Osteoblast (primary cell): ENCODE measurements at regions not wholly inside any gene's neighbourhood (a gene's known extent, or its start where the extent isn't known, plus 50 kb on each side); places are given as distances from the start of the nearest gene placed in this dataset.

Experiments used
- DNase-seq: peaks from one replicate; pipeline ENCODE4 v3.0.0; 2011; ENCODE audit warnings: low spot score, mixed read lengths; ENCODE audit not compliant: insufficient read length; ENCODE audit errors: missing footprints
- H2AFZ ChIP-seq: 2 replicates; pipeline ENCODE4 v1.6.0; 2011; ENCODE audit warnings: mild to moderate bottlenecking, low read length
- H3K27ac ChIP-seq: 2 replicates; pipeline ENCODE4 v1.5.1; 2011; ENCODE audit warnings: mild to moderate bottlenecking, low read depth, low read length, moderate library complexity
- H3K27me3 ChIP-seq: 2 replicates; pipeline ENCODE4 v1.6.0; 2012; ENCODE audit warnings: mild to moderate bottlenecking, control low read depth, inconsistent platforms, low read length, moderate library complexity; ENCODE audit not compliant: insufficient read depth
- H3K36me3 ChIP-seq: 2 replicates; pipeline ENCODE4 v1.5.1; 2011; ENCODE audit warnings: mild to moderate bottlenecking, low read length, control low read depth, moderate library complexity; ENCODE audit not compliant: insufficient read depth
- H3K4me1 ChIP-seq: 2 replicates; pipeline ENCODE4 v1.5.1; 2011; ENCODE audit warnings: mild to moderate bottlenecking, low read length, control low read depth, moderate library complexity; ENCODE audit not compliant: insufficient read depth
- H3K4me2 ChIP-seq: 2 replicates; pipeline ENCODE4 v1.6.0; 2011; ENCODE audit warnings: mild to moderate bottlenecking, low read length; ENCODE audit not compliant: insufficient read depth
- H3K4me3 ChIP-seq: fragments of 200-600 bp; sonication (generic); 3 replicates; pipeline ENCODE4 v1.5.1; 2012; ENCODE audit warnings: mild to moderate bottlenecking, low read length, inconsistent platforms; ENCODE audit not compliant: insufficient read depth
- H3K79me2 ChIP-seq: 2 replicates; pipeline ENCODE4 v1.6.0; 2012; ENCODE audit warnings: mild to moderate bottlenecking, low read length, control low read depth, inconsistent platforms; ENCODE audit not compliant: insufficient read depth
- H3K9me3 ChIP-seq: 2 replicates; pipeline ENCODE4 v1.5.1; 2011; ENCODE audit warnings: low read depth, low read length, control low read depth
- H4K20me1 ChIP-seq: 2 replicates; pipeline ENCODE4 v1.6.0; 2012; ENCODE audit warnings: mild to moderate bottlenecking, low read length, control low read depth; ENCODE audit not compliant: insufficient read depth
- TF ChIP-seq, protein P1 (sequence below): IDR thresholded peaks from 2 replicates; pipeline ENCODE4 v1.5.1; 2011; ENCODE audit warnings: mild to moderate bottlenecking, low read depth, low read length, moderate library complexity; ENCODE audit errors: extremely low read depth

DNA sequence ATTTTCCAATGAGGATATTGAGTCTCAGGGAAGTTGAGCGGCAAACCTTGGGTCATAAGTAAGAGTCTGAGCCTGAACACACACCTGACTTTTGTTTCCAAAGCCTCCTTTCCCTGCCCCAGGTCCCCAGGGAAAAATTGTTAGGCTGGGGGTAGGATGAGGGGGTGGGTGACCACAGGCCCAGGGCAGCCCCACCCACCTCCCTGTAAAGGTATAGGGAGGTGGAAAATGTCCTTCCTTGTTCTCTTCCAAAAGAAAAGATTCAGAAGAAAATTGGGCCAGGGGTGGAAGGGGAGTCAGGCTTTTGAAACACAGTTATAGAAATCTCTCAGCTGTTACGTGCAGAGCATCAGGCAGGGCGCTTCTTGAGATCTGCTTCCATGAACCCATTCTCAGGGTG lies 129.7 kb upstream of the NGF start:
- no peak overlapping the region for H3K4me3 ChIP-seq
- no peaks in the 10 kb centered on the region for H3K9me3 ChIP-seq
- H3K79me2 ChIP-seq: no peaks in the 10 kb centered on the region
- H2AFZ ChIP-seq: no peak overlapping the region
- no peak for DNase-seq
- TF ChIP-seq, protein P1, sequence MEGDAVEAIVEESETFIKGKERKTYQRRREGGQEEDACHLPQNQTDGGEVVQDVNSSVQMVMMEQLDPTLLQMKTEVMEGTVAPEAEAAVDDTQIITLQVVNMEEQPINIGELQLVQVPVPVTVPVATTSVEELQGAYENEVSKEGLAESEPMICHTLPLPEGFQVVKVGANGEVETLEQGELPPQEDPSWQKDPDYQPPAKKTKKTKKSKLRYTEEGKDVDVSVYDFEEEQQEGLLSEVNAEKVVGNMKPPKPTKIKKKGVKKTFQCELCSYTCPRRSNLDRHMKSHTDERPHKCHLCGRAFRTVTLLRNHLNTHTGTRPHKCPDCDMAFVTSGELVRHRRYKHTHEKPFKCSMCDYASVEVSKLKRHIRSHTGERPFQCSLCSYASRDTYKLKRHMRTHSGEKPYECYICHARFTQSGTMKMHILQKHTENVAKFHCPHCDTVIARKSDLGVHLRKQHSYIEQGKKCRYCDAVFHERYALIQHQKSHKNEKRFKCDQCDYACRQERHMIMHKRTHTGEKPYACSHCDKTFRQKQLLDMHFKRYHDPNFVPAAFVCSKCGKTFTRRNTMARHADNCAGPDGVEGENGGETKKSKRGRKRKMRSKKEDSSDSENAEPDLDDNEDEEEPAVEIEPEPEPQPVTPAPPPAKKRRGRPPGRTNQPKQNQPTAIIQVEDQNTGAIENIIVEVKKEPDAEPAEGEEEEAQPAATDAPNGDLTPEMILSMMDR: no peak
- no peak overlapping the region for H3K4me2 ChIP-seq
- no peaks in the 10 kb centered on the region for H3K36me3 ChIP-seq
- no peaks in the 10 kb centered on the region for H4K20me1 ChIP-seq
- H3K4me1 ChIP-seq: peaks cover 8% of the 10 kb centered on the region
- H3K27me3 ChIP-seq: no peaks in the 10 kb centered on the region
- no peak overlapping the region for H3K27ac ChIP-seq

DNA sequence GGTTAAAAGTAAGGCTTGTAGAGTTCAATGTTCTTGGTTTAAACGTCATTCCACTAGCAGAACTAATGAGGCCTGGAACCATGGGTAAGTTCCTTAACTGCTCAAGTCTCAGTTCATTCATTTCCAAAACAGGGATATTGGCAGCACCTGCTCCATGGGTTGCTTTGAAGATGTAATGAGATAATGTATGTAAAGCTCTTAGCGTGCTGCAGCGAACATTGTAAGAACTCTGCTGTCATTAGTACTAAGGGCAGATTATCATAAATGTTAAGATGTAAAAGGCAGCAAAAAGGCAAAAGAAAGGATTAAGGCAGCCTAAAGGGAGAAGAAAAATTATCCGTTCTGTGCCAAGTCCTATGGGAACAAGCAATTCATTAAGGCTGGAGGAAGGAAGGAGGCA lies 129.1 kb upstream of the NGF start:
- Histone ChIP-seq H3K27me3 (no peaks in the 10 kb centered on the region), H3K27ac (no peak overlapping the region), H3K4me1 (peaks cover 8% of the 10 kb centered on the region), H3K36me3 (no peaks in the 10 kb centered on the region), H3K4me2 (no peak overlapping the region), H2AFZ (no peak overlapping the region), H3K9me3 (no peaks in the 10 kb centered on the region), H3K79me2 (no peaks in the 10 kb centered on the region), H4K20me1 (no peaks in the 10 kb centered on the region), H3K4me3 (no peak overlapping the region)
- TF ChIP-seq, protein P1: no peak
- DNase-seq: no peak

DNA sequence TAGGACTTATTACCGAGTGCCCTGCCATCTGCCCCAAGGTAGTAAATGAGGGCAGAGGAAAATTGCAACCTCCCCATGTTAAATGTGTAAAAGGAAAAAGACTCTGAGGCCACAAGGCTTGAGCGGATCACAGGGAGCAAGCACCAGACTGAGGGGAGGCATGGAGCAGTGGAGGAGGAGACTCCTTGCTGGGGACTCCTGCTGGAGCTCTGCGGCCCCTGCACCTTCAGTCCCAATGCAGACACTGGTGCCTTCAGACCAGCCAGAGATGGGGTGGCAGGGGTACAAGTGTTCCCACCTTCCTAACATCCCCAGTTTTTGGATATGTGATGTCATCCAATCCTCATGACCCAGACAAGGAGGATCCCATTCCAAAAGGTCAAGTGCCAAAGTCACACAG lies 128.4 kb upstream of the NGF start:
- Histone ChIP-seq H3K79me2 (no peaks in the 10 kb centered on the region), H3K27ac (no peak overlapping the region), H3K36me3 (no peaks in the 10 kb centered on the region), H3K9me3 (no peaks in the 10 kb centered on the region), H3K4me2 (no peak overlapping the region), H3K4me3 (no peak overlapping the region), H3K27me3 (no peaks in the 10 kb centered on the region), H2AFZ (no peak overlapping the region), H3K4me1 (peaks cover 8% of the 10 kb centered on the region), H4K20me1 (no peaks in the 10 kb centered on the region)
- TF ChIP-seq, protein P1: peak; percentile 35
- DNase-seq: no peak

DNA sequence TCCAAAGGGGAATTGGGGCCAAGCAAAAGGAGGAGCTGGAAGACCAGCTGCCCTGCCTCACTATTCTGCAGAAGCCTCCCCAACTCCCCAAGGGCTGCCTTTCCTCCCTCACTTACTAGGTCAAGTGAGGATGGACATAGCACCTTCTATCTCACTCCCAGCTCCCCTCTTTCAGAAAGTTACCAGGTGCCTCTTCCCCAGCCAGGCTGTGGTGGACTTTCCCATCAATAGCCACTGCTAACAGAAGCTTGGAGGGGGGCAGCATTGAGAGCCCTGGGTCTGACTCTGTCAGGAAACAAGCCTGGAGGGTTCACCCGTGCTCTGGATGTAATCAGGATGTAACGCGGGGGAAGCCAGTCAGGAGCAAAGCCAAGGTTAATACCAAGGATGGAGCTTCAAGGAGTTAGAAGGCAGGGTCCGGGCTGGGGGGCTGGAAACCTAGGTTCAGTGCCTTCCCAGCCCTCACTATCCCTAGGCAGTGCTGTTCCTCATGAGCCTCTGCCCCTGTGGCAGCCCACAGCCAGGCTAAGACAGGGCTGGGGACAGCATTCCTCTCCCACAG lies 127.8 kb upstream of the NGF start:
- no peak overlapping the region for H3K4me2 ChIP-seq
- H3K79me2 ChIP-seq: no peaks in the 10 kb centered on the region
- DNase-seq: no peak
- no peak overlapping the region for H2AFZ ChIP-seq
- TF ChIP-seq, protein P1: no peak
- H4K20me1 ChIP-seq: no peaks in the 10 kb centered on the region
- H3K36me3 ChIP-seq: no peaks in the 10 kb centered on the region
- no peaks in the 10 kb centered on the region for H3K9me3 ChIP-seq
- H3K4me1 ChIP-seq: peaks cover 8% of the 10 kb centered on the region
- H3K27me3 ChIP-seq: no peaks in the 10 kb centered on the region
- no peak overlapping the region for H3K27ac ChIP-seq
- no peak overlapping the region for H3K4me3 ChIP-seq
